ENCODE measurements at regions not wholly inside any gene's neighbourhood (a gene's known extent, or its start where the extent isn't known, plus 50 kb on each side); places are given as distances from the start of the nearest gene placed in this dataset.
"Not testable (repeated sequence)": the region's sequence is repeated elsewhere in the genome, so short reads cannot be mapped to it uniquely, and the experiment has no call there.

DNA sequence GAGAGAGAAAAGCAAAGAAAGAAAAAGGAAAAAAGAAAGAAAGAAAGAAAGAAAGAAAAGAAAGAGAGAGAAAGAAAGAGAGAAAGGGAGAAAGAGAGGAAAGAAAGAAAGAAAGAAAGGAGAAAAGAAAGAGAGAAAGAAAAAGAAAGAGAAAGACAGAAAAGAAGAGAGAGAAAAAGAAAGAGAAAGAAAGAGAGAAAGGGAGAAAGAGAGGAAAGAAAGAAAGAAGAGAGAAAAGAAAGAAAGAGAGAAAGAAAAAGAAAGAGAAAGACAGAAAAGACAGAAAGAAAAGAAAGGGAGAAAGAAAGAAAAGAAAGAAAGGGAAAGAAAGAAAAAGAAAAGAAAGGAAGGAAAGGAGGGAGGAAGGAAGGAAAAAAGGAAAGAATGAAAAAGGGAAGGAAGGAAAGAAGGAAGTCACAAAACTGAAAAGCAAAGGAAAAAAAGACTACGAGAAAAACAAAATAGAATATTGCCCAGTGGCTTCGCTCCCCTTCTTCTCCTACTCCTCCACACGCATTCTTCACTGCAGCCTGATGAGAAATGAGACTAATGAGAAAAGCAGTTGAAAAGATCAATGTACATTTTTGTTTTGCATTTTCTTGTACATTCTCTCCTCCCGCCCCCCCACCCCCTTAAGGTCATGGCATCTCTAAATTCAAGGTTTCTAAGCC lies 170.0 kb downstream of the SOD2 start:
- no peak for DNase-seq

DNA sequence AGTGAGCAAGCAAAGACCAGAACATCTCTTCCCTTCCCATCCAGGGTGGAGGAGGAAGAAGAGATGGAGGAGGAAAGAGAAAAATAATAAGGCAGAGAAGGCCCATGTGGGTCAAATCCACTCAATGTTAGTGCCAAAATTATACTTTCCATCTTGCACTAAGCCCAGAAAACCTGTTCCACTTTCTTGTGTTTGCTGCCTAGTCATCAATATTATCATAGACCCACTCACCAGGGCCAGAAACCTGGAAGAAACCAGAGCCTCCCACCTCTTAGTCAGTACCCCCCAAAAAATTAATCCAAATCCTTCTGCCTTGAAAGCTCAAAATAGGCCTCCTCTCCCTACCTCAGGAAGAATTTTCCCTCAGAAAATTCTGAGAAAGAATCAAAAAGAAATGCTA lies 171.1 kb downstream of the SOD2 start:
- no peak for DNase-seq

DNA sequence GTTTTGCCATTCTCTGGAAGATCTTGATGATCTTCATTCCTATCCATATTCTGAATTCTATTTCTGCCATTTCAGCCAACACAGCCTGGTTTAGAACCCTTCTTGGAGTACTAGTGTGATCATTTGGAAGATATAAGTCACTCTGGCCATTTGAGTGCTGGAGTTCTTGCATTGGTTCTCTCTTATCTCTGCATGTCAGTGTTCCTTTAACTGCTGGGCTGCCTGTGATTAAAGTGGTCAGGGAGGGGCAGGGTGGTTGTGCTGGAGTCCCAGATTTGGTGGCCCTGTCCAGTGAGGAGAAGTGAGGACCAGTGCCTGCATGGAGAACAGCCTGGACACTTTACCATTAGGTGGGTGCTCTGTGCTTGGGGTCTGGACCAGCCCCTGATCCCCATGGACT lies 173.0 kb downstream of the SOD2 start:
- no peak for DNase-seq

DNA sequence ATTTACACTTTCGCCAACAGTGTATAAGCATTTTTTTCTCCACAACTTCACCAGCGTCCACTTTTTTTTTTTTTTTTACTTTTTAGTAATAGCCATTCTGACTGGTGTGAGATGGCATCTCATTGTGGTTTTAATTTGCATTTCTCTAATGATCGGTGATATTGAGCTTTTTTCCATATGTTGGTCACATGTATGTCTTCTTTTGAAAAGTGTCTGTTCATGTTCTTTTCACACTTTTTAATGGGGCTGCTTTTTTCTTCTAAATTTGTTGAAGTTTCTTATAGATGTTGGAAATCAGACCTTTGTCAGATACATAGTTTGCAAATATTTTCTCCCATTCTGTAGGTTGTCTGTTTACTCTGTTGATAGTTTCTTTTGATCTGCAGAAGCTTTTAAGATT lies 177.2 kb downstream of the SOD2 start:
- DNase-seq = not testable (repeated sequence)

DNA sequence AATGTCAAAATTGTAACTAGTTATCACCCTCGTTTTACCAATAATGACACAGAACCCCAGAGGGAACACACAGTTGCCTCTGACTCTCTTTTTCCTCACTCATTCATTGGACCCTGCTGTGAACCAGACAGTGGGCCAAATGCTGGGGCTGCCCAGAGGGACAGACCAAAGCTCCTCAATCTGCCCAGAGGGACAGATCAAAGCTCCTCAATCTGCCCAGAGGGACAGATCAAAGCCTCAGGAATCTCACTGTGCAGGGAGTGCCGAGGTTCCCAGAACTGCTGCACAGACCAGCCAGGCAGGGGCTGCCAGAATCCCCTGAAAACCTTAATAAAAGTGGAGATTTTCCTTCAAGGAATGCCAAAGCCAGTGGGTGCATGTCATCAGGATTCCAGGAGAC lies 179.1 kb downstream of the SOD2 start:
- DNase-seq = no peak

DNA sequence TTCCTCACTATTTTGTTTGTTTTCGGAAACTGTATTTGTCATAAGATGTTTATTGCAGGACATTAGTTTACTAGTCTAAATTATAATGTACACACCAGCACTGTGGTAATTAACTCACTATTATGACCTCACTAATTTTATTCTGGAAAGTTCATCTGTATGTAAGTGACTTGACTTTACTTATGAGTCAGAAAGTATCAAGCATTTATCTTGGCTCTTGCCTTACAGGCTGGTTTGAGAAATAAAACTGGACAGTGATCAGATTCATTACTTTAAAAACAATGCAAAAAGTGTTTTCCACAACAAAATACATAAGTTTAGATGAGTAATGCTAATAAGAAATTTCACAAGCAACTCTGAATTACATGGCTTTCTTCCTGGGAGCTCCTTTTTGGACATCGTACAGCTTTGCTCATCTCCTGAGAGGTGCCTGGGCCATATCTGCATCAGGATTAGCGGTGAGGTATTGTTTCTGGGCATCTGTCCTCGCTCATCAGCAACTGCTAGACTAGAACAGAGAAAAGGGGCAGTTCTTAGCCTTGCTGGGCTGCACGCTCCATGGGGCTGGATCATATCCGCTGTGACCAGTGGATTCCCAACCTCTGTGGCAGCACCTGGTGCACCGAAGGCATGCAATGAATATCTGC lies 179.8 kb downstream of the SOD2 start:
- no peak for DNase-seq

DNA sequence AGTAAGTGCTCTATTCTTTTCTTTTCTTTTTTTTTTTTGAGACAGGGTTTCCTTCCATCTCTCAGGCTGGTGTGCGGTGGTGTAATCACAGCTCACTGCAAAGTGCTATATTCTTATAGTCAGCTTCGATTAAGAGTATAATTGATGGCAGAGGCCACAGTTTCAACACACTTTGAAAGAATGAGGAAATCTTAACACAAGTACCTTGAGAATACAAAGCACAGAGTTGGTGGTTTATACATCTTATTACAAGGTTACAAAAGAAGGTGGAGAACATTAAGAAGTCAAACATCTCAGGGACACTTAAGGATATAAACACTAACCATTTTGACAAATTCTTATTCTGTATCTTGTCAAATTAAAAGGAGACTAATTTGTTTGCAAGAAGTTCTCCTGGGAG lies 180.5 kb downstream of the SOD2 start:
- DNase-seq = no peak

DNA sequence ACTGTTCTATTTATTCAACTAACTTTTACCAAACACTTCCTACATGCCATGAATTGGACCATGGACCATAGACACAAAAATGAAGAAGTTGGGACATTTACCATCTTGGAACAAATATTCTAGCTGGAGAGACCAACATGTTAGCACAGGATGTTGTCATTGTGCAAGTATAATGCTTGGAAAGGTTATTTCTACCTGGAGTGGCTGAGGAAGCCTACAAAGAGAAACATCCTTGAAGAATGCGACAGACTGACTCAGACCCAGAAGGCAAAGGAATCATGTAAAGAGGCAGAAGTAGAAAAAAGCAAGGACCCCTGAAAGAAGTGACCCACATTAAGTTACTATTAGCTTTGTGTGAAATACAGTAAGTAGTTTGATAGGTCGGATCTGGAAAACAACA lies 180.9 kb downstream of the SOD2 start:
- DNase-seq = no peak

DNA sequence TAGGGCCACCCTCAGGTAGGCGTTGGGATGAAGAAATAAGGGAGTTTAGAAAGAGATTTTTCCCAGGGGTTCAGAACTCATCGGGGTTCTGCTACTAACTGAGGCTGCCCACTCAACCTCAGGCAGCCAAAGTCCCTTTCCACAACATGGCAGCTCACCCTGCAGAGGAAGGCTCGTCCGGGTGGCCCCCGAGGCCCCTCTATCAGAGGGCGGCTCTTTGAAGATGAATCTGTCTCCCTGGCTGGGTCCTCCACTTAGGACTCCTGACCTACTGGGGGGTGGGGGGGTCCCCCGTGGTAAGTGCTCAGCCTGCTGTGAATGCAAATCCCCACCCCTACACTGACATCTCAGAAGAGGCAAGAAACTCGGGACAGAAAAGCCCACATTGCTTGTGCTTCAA lies 182.9 kb downstream of the SOD2 start:
- DNase-seq = no peak

DNA sequence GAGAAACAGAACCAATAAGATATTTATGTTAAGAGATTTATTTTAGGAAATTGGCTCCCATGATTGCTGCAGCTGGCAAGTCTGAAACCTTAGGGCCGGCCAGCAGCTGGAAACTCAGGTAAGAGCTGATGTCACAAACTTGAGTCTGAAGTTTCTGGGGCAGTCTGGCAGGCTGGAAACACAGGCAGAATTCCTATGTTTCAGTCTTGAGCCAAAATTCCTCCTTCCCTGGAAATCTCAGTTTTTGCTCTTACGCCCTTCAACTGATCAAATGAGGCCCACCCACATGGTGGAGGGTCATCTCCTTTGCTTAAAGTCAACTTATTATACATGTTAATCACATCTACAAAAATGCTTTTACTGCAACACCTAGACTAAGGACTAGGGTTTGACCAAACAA lies 184.1 kb downstream of the SOD2 start:
- no peak for DNase-seq

DNA sequence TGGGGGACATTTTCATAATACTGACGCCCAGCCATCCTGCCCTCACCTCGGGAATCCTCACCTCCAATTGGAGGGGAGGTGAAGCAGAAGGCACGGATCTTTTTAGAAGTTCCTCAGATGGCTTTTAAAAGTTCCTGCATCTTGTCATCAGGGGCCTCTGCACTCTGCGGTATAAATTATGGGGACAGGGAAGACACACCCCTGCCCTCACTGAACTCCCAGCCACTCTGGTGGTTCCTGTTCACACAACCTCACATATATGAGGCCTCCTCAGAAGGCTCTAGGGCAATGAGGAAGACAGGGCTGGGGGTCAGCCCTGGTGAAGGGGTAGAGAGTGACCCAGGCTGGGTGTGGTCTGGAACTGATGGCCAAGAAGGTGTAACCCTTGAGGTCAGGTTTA lies 187.0 kb downstream of the SOD2 start:
- no peak for DNase-seq

DNA sequence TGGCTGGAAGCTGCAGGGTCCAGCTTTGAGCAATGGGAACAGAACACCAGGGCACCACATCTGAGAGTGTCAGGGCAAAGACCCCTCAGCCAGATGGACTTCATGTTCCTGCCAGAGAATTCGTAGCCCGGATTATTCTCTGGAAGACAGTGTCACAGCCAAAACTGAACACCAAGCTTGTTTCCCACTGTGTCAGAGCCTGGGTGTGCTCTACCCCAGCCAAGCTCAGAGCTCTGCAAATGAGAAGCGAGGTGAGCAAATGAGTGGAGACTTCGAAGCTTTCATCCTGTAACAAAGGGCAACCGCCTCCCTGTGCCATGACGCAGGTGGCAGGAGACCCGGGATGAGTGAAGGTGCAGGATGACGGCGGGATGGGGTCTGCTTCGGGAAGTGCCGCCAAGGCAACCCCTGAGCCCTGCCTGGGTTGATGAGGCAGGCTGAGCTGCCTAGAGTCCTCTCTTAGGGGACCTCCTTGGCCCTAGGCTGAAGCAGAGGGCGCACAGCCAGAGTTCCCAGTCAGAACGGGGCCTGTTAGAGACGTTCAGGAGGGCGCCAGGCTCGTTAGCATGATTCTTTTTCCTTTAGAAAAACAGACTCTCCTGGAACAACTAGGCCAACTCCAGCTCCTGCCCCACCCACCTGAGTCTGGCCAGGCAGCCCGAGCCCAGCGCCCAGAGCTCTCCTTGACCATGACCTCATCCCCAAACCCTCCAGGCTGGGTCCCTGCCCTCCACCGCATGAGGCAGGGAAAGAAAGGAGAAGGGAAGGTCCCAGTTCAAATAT lies 187.7 kb downstream of the SOD2 start:
- DNase-seq = no peak

DNA sequence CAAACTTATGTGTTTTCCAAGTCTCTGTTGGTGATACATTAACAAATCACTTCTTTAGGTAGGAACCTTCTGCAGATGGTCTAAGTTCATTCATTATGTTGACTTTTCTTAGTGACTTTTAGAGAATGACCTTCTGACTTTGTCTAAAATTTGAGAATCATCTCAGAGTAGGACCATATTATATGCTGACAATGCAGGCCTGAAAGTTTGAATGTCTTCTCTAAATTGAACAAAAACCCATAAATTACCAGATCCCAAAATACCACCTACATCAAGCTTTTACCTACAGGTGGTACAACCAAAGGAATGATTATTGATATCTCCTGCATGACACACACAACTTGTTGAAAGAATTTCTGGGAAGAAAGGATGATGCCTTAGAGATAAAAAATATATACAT lies 191.5 kb downstream of the SOD2 start:
- DNase-seq = no peak

DNA sequence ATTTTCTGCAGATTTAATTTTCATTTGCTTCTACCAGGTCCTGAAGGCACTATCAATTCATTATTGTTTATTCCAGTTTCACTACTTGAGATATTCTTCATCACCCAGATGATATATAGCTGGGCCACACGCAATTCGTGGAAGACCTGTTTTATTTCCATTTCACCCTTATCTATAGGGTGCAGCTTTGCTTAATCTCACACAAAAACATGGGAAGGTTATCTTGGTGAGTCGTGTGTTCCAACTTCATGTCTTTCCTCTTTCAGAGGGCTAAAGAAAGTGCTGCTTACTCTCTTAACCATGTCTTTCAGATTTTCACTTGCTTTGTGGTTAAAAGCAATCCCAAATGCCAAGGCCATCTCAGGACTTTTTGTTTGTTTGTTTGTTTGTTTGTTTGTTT lies 194.0 kb downstream of the SOD2 start:
- DNase-seq = no peak

DNA sequence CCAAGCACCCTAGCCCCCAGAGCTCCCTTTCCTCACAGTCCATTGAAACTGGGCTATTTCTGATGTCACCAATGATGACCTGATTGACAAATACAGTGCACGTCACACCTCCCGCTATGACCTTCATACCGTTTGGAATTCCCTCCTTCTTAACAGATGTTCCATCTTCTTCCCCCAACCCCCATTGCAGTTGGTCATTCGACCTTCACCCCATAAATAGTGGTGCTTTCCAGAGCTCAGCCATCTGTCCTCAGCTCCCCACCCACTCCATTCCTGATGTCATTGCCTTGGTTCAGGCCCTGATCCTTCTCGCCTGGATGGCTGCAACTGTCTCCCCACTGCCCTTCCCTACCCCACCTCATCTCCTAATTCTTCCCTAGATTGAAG lies 198.5 kb downstream of the SOD2 start:
- no peak for DNase-seq

DNA sequence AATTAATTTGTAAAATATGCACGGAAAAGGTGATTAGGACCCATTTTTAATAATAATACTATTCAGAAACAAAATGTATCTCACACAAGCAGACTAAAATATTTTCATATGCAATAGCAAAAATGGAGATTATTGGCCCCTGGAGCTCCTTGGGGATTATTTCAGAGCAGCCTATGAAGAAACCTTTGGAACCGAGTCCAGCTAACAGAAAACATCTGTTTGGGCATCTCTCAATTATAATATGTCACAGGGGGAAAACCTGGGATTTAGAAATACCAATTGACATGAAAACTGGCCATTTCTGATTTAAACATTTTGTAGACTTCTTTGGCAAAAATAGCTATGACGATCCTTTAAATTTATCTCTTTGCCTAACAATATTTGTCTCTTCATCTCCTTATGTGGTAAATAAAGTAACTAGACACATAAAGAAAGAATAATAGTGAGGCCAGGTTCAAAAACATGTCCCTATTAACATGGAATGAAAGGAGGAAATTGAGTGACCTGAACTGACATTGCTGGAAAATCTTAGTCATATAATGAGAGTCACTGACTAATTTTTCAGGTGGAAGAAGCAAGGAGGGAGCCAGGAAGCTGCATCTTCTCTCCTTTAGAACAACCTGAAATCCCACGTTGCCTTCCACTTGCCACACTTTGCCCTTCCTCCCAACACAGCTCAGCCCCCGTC lies 199.0 kb downstream of the SOD2 start:
- no peak for DNase-seq

DNA sequence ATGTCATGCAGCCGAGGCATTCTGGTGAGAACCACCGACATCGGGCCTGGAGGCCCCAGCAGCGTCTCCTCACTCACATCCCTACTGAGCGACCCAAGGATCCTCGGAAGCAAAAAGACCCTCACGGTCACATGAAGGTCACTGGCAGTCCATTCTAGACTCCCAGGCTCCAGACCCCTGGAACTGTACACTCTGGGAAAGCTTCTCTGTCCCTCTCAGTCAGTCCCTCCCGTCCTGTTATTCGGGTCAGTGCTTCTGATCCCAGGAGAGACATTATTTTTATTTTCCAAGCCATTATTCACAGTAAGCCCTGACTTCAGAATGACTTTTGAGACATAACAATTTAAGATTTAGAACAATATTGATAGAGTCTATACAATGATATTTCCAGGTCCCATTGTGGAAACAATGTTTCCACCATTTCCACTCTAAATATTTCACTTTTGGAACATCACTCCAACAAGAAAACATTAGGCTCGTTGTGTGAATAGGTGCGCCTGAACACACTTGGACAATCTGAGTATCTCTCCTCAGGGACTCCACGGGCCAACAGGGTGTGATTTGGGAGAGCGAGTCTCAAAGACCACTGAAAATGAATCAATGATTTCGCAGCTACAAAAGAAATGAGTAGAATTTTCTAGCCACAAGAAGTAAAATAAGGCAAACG lies 199.7 kb downstream of the SOD2 start:
- no peak for DNase-seq

DNA sequence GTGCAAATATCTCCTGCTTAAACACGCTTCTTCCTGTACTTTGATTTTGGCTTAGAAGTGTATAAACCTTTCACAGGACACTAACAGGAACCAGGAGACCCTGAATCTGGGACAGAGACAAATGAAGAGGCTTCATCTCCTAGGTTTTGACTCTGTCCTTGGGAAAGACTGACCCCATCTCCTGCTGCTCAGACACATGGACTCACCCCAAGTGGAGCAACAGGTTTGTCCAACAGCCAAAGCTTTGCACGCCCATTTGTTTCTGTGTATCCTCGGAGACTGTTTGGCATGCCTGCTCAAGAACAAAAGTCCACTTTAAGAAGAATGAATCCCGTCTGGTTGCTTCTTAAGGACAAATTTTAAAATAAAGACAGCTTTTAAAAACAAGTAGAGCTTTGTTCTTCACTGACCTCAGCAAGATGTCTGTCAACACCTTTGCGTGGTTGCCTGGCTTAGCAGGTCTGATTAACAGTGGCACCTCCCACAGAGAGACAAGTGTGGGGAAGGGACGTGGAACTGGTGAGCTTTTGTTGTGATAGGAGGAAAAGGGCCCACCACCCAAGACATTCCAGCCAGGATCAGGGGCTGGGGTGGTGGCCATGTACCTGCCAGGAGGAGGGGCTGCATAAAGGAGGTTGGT lies 202.6 kb downstream of the SOD2 start:
- no peak for DNase-seq

DNA sequence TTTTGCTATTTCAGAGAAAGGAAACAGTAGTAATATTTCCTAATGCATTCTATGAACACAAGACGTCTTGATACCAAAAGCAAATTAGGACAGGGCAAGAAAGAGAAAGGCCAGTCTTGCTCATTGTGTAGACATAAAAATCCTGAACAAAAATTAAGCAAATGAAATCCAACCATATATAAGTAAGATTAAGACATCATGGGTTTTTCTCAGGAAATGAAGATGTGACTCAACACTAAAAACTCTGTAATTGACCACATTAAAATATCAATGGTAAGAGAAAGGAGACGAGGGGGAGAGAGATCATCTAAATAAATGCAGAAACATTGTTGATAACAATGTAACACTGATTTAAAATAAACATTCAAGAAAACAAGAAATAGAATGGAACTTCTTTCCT lies 205.4 kb downstream of the SOD2 start:
- DNase-seq = no peak

DNA sequence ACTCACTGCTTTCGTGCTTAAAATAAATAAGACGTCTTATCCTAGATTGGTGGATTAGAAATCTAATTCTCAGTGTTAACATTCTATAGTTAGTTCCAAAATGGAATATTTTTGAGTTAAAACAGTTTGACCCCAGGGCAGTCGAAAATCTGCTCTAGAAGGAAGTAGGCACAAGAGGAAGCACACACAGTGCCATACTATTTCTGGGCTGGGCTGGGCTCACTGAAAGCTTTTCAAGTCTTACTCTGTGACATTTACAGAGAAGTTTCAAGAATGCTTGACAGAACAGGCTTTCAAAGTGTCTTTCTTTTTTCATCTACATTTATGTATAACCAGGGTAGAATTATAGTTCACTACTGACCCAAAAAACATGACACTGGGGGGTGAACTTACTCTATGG lies 209.8 kb downstream of the SOD2 start:
- DNase-seq = no peak

DNA sequence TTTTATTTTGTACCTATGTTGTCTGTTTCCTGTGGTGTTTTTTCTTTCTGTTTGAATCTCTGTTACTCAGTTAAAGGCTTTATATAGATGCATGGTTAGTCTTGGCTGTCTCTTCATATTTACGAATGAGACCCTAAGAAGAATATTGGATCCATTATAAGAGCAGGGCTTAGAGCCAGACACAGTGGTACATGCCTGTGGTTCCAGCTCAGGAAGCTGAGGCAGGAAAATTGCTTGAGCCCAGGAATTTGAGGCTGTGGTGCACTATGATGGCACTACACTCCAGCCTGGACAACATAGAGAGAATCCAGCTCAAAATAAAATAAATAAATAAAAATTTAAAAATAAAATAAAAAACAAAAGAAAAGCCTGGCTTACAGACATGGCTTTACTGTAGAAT lies 211.1 kb downstream of the SOD2 start:
- no peak for DNase-seq

DNA sequence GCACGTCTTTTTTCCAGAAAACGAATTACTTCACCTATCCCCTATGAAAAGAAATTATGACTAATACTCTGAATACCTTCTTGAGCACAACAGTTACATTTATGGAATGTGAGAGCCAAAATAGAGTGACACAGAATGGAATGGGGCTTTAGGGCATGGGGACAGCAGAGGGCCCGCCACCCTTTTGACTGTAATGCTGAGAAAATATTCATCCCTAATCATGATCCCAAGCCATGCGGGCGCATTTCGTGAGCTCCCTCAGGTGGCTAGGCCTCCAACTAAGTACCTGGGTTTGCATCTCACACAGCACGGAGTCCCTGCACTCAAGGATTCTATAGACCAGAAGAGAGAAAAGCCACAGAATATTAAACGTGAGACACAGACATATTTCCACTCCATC lies 212.6 kb downstream of the SOD2 start:
- no peak for DNase-seq

DNA sequence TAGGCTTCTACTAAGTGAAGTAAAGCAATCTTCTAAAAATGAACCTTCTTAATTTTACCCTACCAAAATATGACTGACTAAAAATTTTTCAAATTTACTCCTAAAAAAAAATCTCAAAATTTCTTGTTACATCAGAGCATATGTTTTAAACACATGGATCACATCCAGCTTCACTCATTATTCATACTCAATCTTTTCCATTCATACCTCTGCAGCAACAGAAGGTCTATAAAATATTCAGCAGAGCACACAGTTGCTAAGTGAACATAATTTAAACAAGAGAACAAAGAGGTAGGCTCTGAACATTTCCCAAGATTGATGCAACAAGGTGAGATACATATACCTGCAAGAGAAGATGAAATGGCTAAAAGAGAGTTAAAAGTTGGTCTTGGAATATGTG lies 213.9 kb downstream of the SOD2 start:
- DNase-seq = no peak

Measured in NCI-H1105 treated with DMSO at 0.1 percent for 48 hours (cell line).